SK-N-SH treated with all-trans-retinoic acid at 6 μM for 48 hours (cell line): ENCODE measurements at regions not wholly inside any gene's neighbourhood (a gene's known extent, or its start where the extent isn't known, plus 50 kb on each side); places are given as distances from the start of the nearest gene placed in this dataset.

Experiments
- CSDC2 ChIP-seq: fragments of 250-450 bp; sonication (Bioruptor Pico); IDR thresholded peaks from 2 replicates; pipeline ENCODE4 v1.5.0; 2020; ENCODE audit warnings: mild to moderate bottlenecking, moderate library complexity
- ESRRG ChIP-seq: fragments of 250-450 bp; sonication (Bioruptor Pico); IDR thresholded peaks from 2 replicates; pipeline ENCODE4 v1.6.1; 2021; ENCODE audit warnings: mild to moderate bottlenecking
- OSR1 ChIP-seq: fragments of 250-450 bp; sonication (Bioruptor Pico); IDR thresholded peaks from 2 replicates; pipeline ENCODE4 v1.8.0; 2022; ENCODE audit warnings: moderate library complexity, mild to moderate bottlenecking, inconsistent platforms
- PATZ1 ChIP-seq: fragments of 250-450 bp; sonication (Bioruptor Pico); IDR thresholded peaks from 2 replicates; pipeline ENCODE4 v1.8.0; 2020; ENCODE audit warnings: mild to moderate bottlenecking, moderate library complexity, borderline replicate concordance
- POU6F1 ChIP-seq: fragments of 250-450 bp; sonication (Bioruptor Pico); IDR thresholded peaks from 2 replicates; pipeline ENCODE4 v1.8.0; 2021; ENCODE audit warnings: low read depth, mild to moderate bottlenecking, moderate library complexity, borderline replicate concordance
- RARB ChIP-seq: fragments of 250-450 bp; sonication (Bioruptor Pico); IDR thresholded peaks from 2 replicates; pipeline ENCODE4 v1.8.0; 2021; ENCODE audit warnings: mild to moderate bottlenecking, moderate library complexity
- TCF4 ChIP-seq: fragments of 250-450 bp; sonication (Bioruptor Pico); IDR thresholded peaks from 2 replicates; pipeline ENCODE4 v1.8.0; 2021; ENCODE audit warnings: mild to moderate bottlenecking, moderate library complexity, borderline replicate concordance
- ZFP3 ChIP-seq: fragments of 250-450 bp; sonication (Bioruptor Pico); IDR thresholded peaks from 2 replicates; pipeline ENCODE4 v1.5.0; 2020; ENCODE audit warnings: mild to moderate bottlenecking, moderate library complexity
- ZFP30 ChIP-seq: fragments of 450-650 bp; formaldehyde crosslinking; IDR thresholded peaks from 2 replicates; pipeline ENCODE4 v1.5.0; 2022; ENCODE audit warnings: mild to moderate bottlenecking, moderate library complexity
- ZNF565 ChIP-seq: fragments of 450-650 bp; formaldehyde crosslinking; conservative IDR thresholded peaks from 2 replicates; pipeline ENCODE4 v1.5.0; 2020; ENCODE audit warnings: low read depth, mild to moderate bottlenecking, moderate library complexity

- TF ChIP-seq OSR1 (no peak), ZFP3 (CRISPR knock-in tag) (no peak), PATZ1 (no peak), POU6F1 (CRISPR knock-in tag) (no peak), RARB (no peak), ESRRG (CRISPR knock-in tag) (no peak), ZNF565 (CRISPR knock-in tag) (no peak), CSDC2 (no peak), TCF4 (CRISPR knock-in tag) (no peak), ZFP30 (CRISPR knock-in tag) (no peak)
Observed at GRCh38 chr11:91926965-91927364, 297.7 kb upstream of the FAT3 start.
